Stimulated activated CD8-positive, alpha-beta memory T cell treated with anti-CD3 and anti-CD28 coated beads, Interleukin-15, amount 100 ng/mL, for 1 hour (primary cell): ENCODE measurements at regions not wholly inside any gene's neighbourhood (a gene's known extent, or its start where the extent isn't known, plus 50 kb on each side); places are given as distances from the start of the nearest gene placed in this dataset.

ENCODE experiments used
- DNase-seq: peaks from one replicate; pipeline ENCODE4 v3.0.0-alpha.2; 2020; ENCODE audit warnings: low read depth

DNA sequence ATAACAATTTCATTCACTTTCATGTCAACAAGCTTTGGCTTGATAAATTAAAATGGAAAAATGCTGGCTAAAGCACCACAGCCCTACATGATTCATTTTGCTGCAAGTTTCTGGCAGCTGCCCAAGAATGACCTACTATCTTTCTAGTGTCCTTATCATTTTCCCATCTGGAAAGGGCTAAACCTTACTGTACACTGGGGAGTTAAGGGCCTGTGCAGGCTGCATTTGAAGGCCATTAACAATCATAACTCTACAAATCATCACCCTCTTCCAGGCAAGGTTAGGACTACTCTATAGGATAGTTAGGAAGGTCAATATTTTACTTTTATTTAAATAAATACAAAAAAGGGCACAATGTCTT lies 579.7 kb upstream of the ZNF608 start:
- DNase-seq, result no peak

DNA sequence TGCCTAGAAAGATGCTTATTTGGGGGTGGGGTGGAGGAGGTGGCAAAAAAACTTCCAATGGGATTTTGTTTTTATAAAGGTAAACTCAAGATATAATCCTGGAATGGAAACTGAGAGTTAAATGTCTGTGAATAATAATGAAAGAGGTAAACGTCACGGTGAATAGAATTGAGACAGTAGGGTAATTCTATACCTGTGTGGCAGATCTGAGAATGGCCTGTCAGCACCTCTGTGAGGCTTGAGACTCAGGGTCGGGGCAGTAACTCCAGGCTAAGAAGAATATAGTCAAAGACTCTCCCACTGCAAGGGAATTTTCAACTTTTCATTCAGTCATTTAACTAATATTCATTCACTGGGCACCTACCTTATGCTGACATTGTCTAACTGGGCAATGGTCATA lies 581.2 kb upstream of the ZNF608 start:
- no peak for DNase-seq

DNA sequence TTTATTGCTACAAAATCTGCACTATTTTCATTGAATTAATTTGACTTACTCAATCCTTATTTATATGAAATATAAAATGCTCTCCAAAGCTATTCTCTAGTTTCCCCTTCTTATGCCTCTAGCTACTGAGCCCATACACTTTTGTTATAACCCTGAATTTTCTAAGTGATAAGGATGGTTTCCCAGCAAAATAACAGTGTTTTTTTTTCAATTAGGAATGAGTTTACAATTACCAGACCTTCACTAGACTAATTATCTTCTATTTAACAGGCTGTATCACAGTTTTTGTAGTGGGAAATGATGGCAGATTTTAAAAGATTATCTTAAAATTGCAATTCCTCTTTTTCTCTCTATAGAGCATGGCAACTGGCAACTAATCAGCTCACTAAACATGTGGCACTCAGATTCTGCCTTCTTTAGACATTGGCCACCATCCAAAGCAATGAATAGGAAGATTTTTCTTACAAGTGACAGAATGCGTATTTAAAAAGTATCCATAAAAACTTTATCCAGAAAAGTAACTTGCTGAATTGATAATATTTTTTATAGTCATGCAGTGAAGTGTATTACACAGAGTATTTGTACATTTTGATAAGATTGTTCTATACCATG lies 585.7 kb upstream of the ZNF608 start:
- no peak for DNase-seq

DNA sequence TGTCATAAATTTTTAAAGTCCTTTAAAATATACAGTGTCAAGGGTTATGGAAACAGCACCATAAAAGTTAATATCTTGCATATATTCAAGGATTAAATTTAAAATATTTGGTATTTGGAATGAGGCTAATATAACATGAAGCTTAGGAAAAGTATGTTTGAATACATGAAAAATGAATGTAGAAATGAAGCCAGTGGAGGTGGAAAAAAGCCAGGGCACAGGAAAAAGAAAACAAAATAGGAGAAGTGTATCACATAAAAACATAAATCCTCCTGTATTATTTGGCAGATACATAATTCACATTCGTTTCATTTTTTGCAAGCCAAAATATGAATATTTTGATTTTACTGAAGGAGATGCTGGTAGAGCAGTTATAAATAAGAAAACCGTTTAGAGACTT lies 587.0 kb upstream of the ZNF608 start:
- no peak for DNase-seq

DNA sequence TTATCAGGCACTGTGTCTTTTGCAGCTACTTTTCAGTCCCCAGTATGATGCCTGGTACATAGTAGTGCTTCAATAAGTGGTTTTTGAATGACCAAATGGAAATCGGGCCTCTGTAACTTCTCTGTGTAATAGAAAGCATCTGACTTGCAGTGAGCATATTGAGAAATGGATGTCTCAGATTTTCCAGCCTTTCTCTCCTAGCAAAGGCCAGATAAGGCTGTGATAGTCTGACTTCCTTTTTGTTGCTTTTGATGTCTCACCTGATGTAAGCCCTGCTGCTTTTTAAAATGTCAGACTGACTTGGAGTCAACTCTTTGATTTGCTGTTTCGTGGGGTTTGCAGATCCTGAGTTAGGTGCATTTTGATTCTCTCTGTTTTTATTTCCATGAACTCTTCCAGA lies 590.0 kb upstream of the ZNF608 start:
- no peak for DNase-seq

DNA sequence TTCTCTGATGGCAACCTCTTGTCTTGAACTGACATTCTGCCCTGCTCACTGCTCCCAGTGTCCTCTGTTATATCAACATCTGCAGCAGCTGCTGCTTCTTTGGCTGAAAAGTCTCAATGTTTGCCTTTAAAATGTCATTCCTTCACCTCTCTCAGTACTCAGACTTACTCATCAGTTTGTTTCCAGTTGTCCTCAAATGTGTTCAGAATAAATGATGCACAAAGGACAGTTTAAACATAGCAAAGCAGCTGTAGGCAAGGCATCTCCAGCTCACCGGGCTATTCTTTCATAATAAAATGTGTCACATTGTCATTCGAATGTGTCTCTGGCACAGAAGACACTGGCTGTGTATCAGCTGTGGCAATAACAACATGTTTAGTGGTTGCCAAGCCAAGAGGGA lies 590.9 kb upstream of the ZNF608 start:
- DNase-seq, result no peak

DNA sequence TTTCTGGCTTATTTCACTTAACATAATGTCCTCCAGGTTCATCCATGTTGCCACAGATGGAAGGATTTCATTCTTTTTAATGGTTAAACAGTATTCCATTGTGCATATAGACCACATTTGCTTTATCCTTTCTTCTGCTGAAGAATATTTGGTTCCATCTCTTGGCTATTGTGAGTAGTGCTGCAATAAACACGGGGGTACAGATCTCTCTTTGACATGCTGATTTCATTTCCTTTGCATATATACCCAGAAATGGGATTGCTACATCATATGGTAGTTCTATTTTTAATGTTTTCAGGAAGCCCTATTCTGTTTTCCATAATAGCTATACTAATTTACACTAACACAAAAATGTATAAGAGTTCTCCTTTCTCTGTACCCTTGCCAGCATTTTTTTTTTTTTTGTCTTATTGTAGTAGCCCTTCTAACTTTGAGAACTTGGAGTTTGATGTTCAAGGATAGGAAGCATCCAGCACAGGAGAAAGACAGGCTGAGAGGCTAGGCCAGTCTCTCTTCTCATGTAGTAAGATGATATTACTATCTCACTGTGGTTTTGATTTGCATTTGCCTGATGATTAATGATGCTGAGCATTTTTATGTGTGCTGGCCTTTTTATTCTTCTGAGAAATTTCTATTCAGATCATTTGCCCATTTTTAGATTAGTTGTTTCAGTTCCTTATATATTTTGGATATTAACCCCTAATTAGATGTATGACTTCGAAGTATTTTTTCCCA lies 592.2 kb upstream of the ZNF608 start:
- no peak for DNase-seq

DNA sequence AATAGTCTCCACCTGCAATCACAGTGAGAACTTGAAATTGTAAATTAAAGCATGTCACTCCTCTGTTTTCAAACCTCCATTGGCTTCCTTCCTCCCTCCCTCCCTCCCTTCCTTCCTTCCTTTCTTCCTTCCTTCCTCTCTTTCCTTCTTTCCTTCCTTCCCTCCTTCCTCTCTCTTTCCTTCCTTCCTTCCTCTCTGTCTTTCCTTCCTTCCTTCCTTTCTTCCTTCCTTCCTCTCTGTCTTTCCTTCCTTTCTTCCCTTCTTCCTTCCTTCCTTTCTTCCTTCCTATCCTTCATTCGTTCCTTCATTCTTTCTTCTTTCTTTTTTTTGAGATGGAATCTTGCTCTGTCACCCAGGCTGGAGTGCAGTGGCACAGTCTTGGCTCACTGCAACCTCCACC lies 595.0 kb upstream of the ZNF608 start:
- DNase-seq, result no peak

DNA sequence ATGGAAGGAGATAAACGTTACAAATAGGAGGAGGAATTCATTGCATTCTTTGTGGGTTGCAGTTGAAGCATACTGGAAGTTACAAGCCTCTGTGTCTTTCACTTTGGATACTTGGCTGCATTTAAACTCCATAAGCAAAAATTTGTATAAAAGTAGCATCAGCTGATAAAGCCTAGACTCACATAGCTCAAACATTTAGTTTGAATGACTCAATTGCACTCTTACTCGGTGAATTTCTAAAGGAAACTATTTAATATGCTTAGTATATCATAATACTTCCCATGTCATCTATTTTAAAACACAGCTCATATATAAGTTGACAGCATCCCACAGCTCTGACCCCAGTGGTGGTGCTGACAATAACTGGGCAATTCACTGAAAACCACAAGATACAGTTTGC lies 596.6 kb upstream of the ZNF608 start:
- DNase-seq, result no peak

DNA sequence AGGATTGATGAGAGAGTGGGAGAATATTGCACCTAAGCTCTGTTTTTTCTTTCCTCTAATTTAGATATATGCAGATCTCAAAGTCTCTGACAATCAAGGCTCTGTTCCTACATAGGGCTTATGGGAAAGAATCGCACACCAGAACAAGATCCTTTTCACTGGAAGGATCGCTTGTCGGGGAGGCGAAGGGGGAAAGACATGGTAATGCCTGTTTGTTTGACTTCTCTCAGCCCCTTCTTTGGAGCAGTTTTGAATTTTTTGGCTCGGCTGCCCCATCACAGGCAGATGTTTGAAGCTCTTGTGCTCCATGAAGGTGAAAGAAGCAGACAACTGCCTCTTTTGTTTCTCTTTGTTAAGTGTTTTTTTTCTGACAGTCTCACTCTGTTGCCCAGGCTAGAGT lies 599.9 kb upstream of the ZNF608 start:
- no peak for DNase-seq

DNA sequence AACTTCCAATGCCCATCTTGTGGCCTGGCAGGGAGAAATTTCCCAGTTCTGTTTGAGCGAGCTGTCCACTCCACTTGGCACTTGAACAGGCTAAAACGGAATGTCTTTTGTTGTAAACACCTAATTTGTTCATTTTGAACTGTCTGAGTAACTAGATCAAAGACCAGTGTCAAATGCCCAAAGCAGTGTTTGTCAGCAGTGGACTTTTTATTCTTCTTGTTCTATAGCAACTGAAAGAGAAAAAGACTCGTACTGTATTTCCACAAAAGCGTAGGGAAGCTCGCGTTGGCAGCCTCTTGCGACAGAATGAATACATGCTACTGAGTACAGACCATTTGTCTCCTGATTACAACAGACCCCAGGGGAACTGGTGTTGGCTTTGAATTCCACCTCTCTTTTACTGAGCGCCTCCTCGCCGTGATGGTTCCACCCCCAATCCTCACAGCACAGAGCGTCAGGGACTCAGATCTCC lies 601.8 kb upstream of the ZNF608 start:
- DNase-seq, result no peak

DNA sequence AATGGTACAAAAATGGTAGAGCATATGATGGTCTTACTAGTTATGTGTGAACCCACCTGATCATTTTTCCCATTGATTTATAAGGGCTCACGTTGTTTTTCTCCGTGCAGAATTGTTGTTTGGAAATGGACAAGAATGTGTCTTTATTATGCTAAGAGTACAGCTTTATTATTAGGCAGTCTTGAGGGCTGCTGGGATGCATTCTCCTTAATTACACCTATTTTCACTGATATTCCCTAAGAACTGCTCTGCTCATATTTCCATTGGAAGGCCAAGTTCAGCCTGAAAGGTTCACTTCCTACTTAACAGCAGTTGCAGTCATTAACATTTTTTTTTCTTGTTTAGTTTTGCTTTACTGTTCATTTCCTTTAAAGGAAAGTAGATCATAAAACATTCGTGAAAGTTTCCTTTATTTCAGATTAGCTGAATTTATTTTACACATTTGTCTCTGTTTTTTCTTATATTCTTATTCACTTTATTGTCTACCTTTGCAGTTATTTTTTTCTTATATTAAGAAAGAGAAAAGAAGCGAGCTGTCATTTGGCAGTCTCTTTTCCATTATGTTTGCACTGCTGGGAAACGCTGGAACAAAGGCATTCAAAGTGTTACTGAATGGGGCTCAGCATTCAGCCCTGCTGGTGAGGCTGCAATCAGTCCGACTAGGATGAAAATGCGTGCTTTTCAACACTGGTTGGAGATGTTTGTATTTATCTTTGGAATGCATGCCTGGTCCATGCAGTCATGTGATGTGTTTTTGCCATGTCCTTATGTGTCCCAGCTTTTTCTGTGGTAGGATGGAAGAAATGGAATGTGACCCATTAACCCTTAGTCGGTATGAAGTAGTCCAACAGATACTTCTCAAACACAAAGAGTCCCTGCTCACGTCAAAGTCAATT lies 602.7 kb upstream of the ZNF608 start:
- no peak for DNase-seq

DNA sequence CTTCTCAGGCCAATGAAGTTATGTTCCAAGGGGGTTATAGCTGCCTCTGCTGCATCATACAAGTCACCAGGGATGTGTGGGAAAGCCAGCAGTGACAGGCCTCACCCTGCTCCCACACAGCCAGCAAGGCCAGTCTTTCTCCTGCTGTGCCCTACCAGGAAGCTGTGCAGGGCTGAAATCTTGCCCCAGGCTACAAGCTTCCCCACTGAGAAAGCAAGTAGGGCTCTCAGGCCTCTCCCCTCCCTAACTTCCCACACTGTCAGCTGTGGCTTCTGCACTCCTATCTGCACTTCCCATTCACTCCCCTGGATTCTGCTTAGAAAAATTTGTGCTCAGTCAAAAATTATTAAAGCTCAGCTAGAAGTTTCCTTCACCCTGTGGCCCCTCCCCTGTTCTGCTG lies 611.2 kb upstream of the ZNF608 start:
- no peak for DNase-seq

DNA sequence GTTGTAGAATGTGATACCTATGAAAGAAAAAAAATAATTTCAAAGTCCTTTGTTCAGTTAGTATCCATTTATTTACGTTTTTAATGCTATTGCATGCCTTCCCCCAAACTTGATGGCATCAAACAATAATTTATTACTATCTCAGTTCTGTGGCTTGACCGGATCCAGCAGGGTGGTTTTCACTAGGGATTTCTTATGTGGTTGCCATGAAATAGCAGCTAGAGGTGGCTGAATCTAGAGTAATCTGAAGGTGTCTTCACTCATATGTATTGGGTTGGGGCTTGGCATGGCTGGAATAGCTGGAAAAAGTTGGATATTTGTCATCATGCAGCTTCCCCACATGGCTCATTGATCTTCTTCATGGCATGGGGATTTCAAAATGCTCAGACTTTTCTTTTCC lies 619.3 kb upstream of the ZNF608 start:
- no peak for DNase-seq

DNA sequence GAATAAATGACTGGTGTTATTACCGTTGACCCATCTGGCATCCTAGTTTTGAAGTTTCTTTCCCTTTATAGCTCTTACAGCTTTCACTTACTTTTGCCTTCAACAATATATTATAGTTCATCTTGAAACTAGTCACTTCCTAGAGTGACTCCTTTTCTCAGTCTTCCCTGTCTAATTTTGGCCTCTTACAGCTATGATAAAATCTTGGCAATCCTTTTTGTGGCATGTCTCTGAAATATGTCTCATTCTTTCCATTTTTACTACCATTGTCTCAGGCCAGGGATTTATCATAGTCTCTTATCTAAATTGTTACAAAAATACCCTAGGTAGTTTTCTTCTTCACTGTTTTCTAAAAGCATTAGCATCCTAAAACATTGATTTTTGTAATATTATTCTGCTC lies 621.3 kb upstream of the ZNF608 start:
- DNase-seq, result no peak

DNA sequence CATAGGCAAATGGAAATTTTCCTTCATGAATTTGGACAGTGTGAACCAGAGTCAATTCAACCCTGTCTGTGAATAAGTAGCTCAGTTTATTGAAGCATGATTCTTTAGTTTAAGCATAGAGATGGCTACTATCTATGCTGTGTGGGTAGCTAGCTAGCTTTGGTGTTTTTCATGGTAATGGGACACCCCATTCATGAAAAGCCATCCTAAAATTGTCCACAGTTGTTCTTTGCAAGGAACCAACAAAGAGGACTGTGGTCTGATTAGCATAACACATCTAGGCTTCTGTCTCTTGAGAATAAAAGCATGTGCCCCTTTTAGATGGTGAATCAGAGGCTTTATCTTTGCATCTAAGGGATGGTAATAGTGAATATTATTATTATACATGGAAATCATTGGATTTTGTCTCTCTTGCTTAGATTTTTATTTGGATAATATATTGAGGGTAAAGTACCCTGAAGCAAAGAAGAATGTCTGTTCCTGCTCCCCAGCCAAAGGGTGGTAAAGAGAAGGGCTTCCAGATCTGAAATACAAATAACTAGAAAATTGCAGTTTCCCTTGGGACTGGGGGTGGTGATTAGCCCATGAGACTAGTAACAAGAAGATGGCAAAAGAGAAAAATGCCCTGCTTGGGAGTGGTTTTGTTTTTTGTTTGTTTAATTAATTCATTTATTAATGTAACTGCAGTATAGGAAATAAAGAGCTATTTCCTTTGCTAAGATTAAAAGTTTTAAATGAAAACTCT lies 624.2 kb upstream of the ZNF608 start:
- no peak for DNase-seq

DNA sequence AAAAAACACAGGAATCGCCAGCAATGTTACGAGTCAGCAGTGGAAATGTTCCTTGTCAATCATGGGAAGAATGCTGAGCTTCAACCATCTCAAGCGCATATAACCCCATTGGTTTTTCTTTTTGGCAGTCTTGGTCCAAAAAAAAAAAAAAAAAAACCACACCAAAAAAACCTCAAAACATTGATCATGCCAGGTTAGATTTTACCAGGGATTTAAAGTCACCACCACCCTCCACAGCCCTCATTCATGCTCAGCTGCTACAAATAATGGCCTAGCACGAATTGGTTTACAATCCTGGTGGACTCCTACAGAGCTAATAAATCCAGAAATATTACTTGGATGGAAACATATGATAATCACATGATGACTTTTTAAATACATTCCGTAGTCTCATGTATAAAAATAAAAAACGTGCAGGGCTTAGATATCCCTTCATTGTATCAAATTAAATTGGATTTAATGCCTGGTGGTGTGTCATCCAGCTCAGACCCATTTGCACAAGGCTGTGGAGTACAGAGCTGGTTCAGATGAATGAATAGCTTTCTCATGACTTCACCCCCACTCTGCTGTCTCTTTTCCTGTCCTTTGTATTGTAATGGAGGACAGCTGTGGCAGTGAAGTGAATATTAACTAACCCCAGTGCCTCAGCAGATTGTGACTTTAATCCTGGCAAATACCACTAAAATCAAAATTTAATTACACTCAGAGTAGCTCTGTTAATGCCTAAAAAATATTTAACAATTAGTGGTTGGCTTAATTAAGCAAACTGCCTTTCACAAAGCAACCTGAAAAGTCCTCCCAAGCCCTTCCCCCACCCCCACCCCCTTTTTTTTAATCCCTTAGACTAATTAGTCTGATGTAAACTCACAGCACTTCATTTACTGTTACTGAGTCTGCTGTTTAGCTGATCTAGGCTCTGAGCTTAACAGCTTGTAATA lies 626.5 kb upstream of the ZNF608 start:
- no peak for DNase-seq

DNA sequence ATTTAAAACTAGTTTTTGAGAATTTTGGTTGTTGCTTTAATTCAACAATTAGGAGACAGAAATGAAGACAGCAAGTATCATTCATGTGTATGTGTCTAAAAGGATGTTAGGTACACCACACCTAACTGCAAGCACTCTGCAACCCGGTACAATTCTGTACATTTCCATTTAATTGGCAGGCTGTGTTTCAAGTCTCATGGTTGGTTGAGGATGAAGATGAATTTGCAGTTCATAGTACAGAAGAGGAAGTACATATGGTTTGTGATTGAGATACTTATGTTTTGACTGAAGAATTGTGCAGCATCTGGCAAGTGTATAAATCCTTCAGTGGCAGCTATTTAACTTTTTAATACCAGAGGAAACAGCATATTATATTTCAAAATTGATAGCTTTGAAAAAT lies 628.7 kb upstream of the ZNF608 start:
- DNase-seq, result no peak

DNA sequence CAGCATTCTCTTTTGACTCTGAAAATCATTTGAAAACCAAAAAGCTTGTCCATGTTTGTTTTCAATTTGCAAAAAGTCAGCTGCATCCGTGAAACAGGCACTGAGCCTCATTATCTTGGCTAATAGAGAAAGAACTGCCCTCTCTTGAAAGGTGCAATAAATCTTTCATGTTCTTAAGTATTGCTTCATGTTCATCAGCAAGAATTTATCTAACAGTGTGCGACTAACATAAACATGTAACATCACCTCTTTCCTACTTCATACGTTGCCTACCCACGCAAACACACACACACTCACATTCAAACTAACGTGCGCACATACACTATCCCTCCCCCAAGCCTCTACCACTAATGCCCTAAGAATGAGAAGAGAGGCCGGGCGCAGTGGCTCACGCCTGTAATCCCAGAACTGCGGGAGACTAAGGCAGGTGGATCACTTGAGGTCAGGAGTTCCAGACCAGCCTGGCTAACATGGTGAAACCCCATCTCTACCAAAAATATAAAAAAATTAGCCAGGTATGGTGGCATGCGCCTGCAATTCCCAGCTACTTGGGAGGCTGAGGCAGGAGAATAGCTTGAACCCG lies 629.7 kb upstream of the ZNF608 start:
- no peak for DNase-seq

DNA sequence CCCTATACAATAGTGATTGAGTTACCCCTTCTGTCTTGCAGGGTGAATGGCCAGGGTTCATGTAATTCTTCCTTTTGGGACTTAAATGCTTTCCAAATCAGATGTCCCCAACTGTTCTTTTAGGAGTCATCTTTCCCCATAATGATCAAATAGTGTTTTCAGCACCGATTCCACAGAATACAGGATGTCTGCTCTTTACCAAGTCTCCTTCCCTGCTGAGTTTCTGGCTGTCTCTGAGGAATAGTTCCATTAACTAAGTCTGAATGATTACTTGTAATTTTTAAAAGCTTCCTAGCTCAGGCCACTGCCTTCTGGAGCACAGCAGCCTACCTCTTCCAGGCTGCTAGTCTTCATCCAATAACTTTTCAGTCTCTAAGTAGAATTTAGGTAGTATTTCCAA lies 630.7 kb upstream of the ZNF608 start:
- DNase-seq, result no peak

DNA sequence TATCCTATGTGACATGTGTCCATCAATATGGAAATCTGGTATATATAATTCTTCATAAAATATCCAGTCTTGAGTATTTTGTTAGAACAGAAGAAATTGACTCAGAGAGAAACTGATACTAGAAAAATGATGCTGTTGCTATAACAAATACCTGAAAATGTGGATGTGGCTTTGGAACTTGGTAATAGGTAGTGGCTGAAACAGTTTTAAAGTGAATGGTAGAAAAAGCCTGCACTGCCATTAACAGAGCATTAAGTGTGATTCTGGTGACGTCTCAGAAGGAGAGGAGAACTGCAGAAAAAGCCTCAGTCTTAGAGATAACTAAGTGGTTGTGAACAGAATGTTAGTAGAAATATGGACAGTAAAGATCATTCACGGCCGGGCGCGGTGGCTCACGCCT lies 634.9 kb upstream of the ZNF608 start:
- DNase-seq, result no peak
